ELR (cell line): ENCODE measurements at regions not wholly inside any gene's neighbourhood (a gene's known extent, or its start where the extent isn't known, plus 50 kb on each side); places are given as distances from the start of the nearest gene placed in this dataset.

Experiments used
- DNase-seq: peaks from one replicate; pipeline ENCODE4 v3.0.0-alpha.2; 2015; ENCODE audit warnings: low read depth

GRCh38 chr1:58136387-58136786 is 410.1 kb downstream of the OMA1 start:
- no peak for DNase-seq

GRCh38 chr1:58135821-58136321 is 410.7 kb downstream of the OMA1 start:
- DNase-seq, result no peak

GRCh38 chr1:58133562-58133961 is 413.0 kb downstream of the OMA1 start:
- DNase-seq, result no peak

- no peak for DNase-seq
These were observed 423.5 kb downstream of the OMA1 start for GRCh38 chr1:58123051-58123450.

GRCh38 chr1:58119971-58120370 is 426.6 kb downstream of the OMA1 start:
- no peak for DNase-seq

GRCh38 chr1:58116284-58116683 is 430.2 kb downstream of the OMA1 start:
- no peak for DNase-seq

GRCh38 chr1:58109646-58110200 is 436.8 kb downstream of the OMA1 start:
- DNase-seq, result no peak

- DNase-seq, result no peak
These were observed 437.7 kb downstream of the OMA1 start for GRCh38 chr1:58108783-58109182.

GRCh38 chr1:58107943-58108342 is 438.6 kb downstream of the OMA1 start:
- no peak for DNase-seq

- no peak for DNase-seq
These were observed 441.6 kb downstream of the OMA1 start for GRCh38 chr1:58104960-58105359.

- no peak for DNase-seq
These were observed 449.8 kb downstream of the OMA1 start for GRCh38 chr1:58096714-58097113.

GRCh38 chr1:58095183-58095582 is 451.3 kb downstream of the OMA1 start:
- DNase-seq, result no peak

- no peak for DNase-seq
These were observed 452.3 kb downstream of the OMA1 start for GRCh38 chr1:58094221-58094620.

- DNase-seq, result no peak
These were observed 455.9 kb downstream of the OMA1 start for GRCh38 chr1:58090640-58091039.

- no peak for DNase-seq
These were observed 456.5 kb downstream of the OMA1 start for GRCh38 chr1:58089898-58090534.

- no peak for DNase-seq
These were observed 462.3 kb downstream of the OMA1 start for GRCh38 chr1:58084266-58084665.

- no peak for DNase-seq
These were observed 463.9 kb downstream of the OMA1 start for GRCh38 chr1:58082596-58082995.

GRCh38 chr1:58076258-58076657 is 470.3 kb downstream of the OMA1 start:
- no peak for DNase-seq

GRCh38 chr1:58075188-58075578 is 471.3 kb downstream of the OMA1 start:
- DNase-seq, result no peak

- no peak for DNase-seq
These were observed 474.1 kb downstream of the OMA1 start for GRCh38 chr1:58072450-58072849.

GRCh38 chr1:58067082-58067481 is 479.4 kb downstream of the OMA1 start:
- DNase-seq, result no peak

GRCh38 chr1:58065520-58065919 is 481.0 kb downstream of the OMA1 start:
- no peak for DNase-seq

- DNase-seq, result no peak
These were observed 482.4 kb downstream of the OMA1 start for GRCh38 chr1:58064166-58064565.

GRCh38 chr1:58063095-58063494 is 483.4 kb downstream of the OMA1 start:
- no peak for DNase-seq
